Transverse colon (tissue), 4 donors: ENCODE measurements at regions not wholly inside any gene's neighbourhood (a gene's known extent, or its start where the extent isn't known, plus 50 kb on each side); places are given as distances from the start of the nearest gene placed in this dataset.

Source experiments
- DNase-seq: peaks from one replicate; pipeline ENCODE4 v3.0.0-alpha.2; 2019
- H3K27ac ChIP-seq, 4 donors: fragments of 200-600 bp; sonication (generic); 2 replicates each; pipeline ENCODE4 v1.5.1; 2016 to 2018; ENCODE audit warnings: inconsistent platforms in 4 of 4
- H3K27me3 ChIP-seq: fragments of 200-600 bp; sonication (generic); 2 replicates; pipeline ENCODE4 v1.5.1; 2017; ENCODE audit warnings: inconsistent platforms
- H3K36me3 ChIP-seq, 4 donors: fragments of 200-600 bp; sonication (generic); 2 replicates each; pipeline ENCODE4 v1.5.1; 2017 to 2019; ENCODE audit warnings: inconsistent platforms in 4 of 4
- H3K4me1 ChIP-seq, 4 donors: fragments of 200-600 bp; sonication (generic); 2 replicates each; pipeline ENCODE4 v1.5.1; 2017 to 2020; ENCODE audit warnings: inconsistent platforms in 4 of 4
- H3K4me3 ChIP-seq, 4 donors: fragments of 200-600 bp; sonication (generic); 1 replicate in 1 of 4; 2 replicates in 3 of 4; pipeline versions ENCODE4 v1.5.1 to v1.6.1; 2017 to 2019; ENCODE audit warnings: inconsistent platforms in 4 of 4
- H3K9me3 ChIP-seq, 2 donors: fragments of 200-600 bp; sonication (generic); 2 replicates each; pipeline ENCODE4 v1.5.1; 2017 to 2019; ENCODE audit warnings: inconsistent platforms in 2 of 2
- EP300 ChIP-seq: sonication (generic); formaldehyde crosslinking; IDR thresholded peaks from one replicate; pipeline ENCODE4 v1.6.1; 2017; ENCODE audit warnings: antibody characterized with exemption, low read depth
- POLR2A ChIP-seq: fragments of 450-650 bp; IDR thresholded peaks from one replicate; pipeline ENCODE4 v1.6.1; 2016; ENCODE audit warnings: antibody characterized with exemption, mild to moderate bottlenecking, moderate library complexity
- POLR2AphosphoS5 ChIP-seq, 3 donors: sonication (generic); formaldehyde crosslinking; IDR thresholded peaks; one replicate each; pipeline ENCODE4 v1.6.1; 2016; ENCODE audit warnings: antibody characterized with exemption in 3 of 3
- WGBS, 2 donors: methylation state at CpG; one replicate each; pipeline ENCODE4 v1.1.5; 2018; ENCODE audit warnings: low coverage in 1 of 2; 5-methylcytosine and 5-hydroxymethylcytosine counted together
- in situ Hi-C, 4 donors: fragments of 200-750 bp; cut with MboI; loops; one replicate each; pipeline versions ENCODE4 v1.15.0 to v1.15.1; 2017; ENCODE audit warnings: low sequenced_read_pairs in 3 of 4, low pct_ligation_motif_present in 1 of 4, low pct_unique_long_range_greater_than_20kb in 1 of 4
- intact Hi-C: fragments of 100-400 bp; cut with DNase I; formaldehyde crosslinking; loops from one replicate; pipeline ENCODE4 v1.15.1; 2023; ENCODE audit warnings: low total_unique reads
- TF ChIP-seq, protein P1 (sequence below), 5 experiments: fragments of 200-600 bp in 3 of 5; fragments of 450-650 bp in 2 of 5; sonication (generic) in 3 of 5; IDR thresholded peaks; 1 replicate in 2 of 5; 2 replicates in 3 of 5; pipeline ENCODE4 v1.5.1; 2016 to 2017; ENCODE audit warnings: antibody characterized with exemption in 5 of 5, inconsistent platforms in 3 of 5, mild to moderate bottlenecking in 2 of 5, moderate library complexity in 1 of 5

- in situ Hi-C loops (no loop called here), intact Hi-C loops (no loop called here)
- H3K9me3 ChIP-seq, result no peaks in the 10 kb centered on the region
- no peak overlapping the region for H3K4me3 ChIP-seq
- no peaks in the 10 kb centered on the region for H3K27me3 ChIP-seq
- H3K27ac ChIP-seq, result peak overlapping the region in 1 of 4 donors; percentile 8
- H3K4me1 ChIP-seq, result no peaks in the 10 kb centered on the region
- TF ChIP-seq POLR2AphosphoS5 (IDR thresholded peaks at IDR 0.05), result no peak
- TF ChIP-seq EP300, result no peak
- TF ChIP-seq, protein P1, sequence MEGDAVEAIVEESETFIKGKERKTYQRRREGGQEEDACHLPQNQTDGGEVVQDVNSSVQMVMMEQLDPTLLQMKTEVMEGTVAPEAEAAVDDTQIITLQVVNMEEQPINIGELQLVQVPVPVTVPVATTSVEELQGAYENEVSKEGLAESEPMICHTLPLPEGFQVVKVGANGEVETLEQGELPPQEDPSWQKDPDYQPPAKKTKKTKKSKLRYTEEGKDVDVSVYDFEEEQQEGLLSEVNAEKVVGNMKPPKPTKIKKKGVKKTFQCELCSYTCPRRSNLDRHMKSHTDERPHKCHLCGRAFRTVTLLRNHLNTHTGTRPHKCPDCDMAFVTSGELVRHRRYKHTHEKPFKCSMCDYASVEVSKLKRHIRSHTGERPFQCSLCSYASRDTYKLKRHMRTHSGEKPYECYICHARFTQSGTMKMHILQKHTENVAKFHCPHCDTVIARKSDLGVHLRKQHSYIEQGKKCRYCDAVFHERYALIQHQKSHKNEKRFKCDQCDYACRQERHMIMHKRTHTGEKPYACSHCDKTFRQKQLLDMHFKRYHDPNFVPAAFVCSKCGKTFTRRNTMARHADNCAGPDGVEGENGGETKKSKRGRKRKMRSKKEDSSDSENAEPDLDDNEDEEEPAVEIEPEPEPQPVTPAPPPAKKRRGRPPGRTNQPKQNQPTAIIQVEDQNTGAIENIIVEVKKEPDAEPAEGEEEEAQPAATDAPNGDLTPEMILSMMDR (IDR thresholded peaks at IDR 0.05), result no peak
- no peak for TF ChIP-seq POLR2A
- no peak for DNase-seq
- H3K36me3 ChIP-seq, result no peaks in the 10 kb centered on the region
- WGBS, 2 donors, result 58 to 62% methylated on average over 2 of the region's 2 CpGs
Observed at GRCh38 chr7:22934023-22934422, 79.9 kb downstream of the HYCC1 start.

GRCh38 chr7:22932896-22933295 lies 81.0 kb downstream of the HYCC1 start:
- DNase-seq, result no peak
- Histone ChIP-seq H3K27ac (no peak overlapping the region), H3K36me3 (no peaks in the 10 kb centered on the region), H3K4me1 (no peaks in the 10 kb centered on the region), H3K9me3 (no peaks in the 10 kb centered on the region), H3K4me3 (no peak overlapping the region), H3K27me3 (no peaks in the 10 kb centered on the region)
- in situ Hi-C loops (no loop called here), intact Hi-C loops (no loop called here)
- TF ChIP-seq POLR2A (no peak), POLR2AphosphoS5 (IDR thresholded peaks at IDR 0.05) (no peak), EP300 (no peak)
- TF ChIP-seq, protein P1 (IDR thresholded peaks at IDR 0.05), result no peak

DNA sequence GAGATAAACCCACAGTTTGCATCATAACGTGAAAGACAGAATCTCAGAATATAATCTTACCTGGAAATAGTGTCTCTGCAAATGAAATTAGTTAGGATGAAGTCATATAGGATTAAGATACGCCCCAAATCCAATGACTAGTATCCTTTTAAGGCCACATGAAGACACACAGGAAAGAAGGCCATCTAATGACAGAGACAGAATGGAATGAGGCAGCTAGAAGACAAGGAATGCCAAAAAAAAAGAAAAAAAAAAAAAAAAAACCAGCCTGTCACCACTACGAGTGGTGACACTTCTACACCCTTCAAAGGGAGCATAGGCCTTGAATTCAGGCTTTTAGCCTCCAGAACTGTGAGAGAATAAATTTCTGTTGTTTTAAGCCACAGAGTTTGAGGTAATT lies 82.9 kb downstream of the HYCC1 start:
- no peaks in the 10 kb centered on the region for H3K27me3 ChIP-seq
- in situ Hi-C loops (no loop called here), intact Hi-C loops (no loop called here)
- 70 to 88% methylated on average over 3 of the region's 3 CpGs for WGBS, 2 donors
- no peaks in the 10 kb centered on the region for H3K4me1 ChIP-seq
- TF ChIP-seq POLR2A (no peak), POLR2AphosphoS5 (IDR thresholded peaks at IDR 0.05) (no peak), EP300 (no peak)
- TF ChIP-seq, protein P1 (IDR thresholded peaks at IDR 0.05), result no peak
- H3K4me3 ChIP-seq, result no peak overlapping the region
- no peaks in the 10 kb centered on the region for H3K9me3 ChIP-seq
- no peak overlapping the region for H3K27ac ChIP-seq
- no peak for DNase-seq
- no peaks in the 10 kb centered on the region for H3K36me3 ChIP-seq

DNA sequence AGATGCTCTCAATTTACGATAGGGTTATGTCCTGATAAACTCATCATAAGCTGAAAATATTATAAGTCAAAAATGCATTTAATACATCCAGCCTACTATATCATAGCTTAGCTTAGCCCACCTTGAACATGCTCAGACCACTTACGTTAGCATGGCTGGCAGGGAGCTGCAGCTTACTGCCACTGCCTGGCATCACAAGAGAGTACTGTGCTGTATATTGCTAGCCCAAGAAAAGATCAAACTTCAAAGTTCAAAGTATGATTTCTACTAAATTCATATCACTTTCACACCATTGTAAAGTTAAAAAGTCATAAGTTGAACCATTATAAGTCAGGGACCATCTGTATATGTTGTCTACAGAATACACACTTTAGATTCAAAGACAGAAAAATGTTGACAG lies 91.6 kb downstream of the HYCC1 start:
- Histone ChIP-seq H3K27ac (no peak overlapping the region), H3K4me3 (no peak overlapping the region), H3K4me1 (no peaks in the 10 kb centered on the region), H3K9me3 (no peaks in the 10 kb centered on the region), H3K27me3 (no peaks in the 10 kb centered on the region), H3K36me3 (no peaks in the 10 kb centered on the region)
- in situ Hi-C loops (no loop called here), intact Hi-C loops (no loop called here)
- no peak for DNase-seq
- 86 to 100% methylated on average over 1 to 2 of the region's 2 CpGs for WGBS, 2 donors
- TF ChIP-seq EP300, result no peak
- TF ChIP-seq, protein P1 (IDR thresholded peaks at IDR 0.05), result no peak
- no peak for TF ChIP-seq POLR2A
- TF ChIP-seq POLR2AphosphoS5 (IDR thresholded peaks at IDR 0.05), result no peak
